NB4 (cell line): ENCODE measurements at regions not wholly inside any gene's neighbourhood (a gene's known extent, or its start where the extent isn't known, plus 50 kb on each side); places are given as distances from the start of the nearest gene placed in this dataset.

ENCODE experiments used
- CTCF ChIP-seq: IDR thresholded peaks from one replicate; pipeline ENCODE4 v1.5.1; 2012; ENCODE audit warnings: low read depth, low read length
- POLR2A ChIP-seq: IDR thresholded peaks from 2 replicates; pipeline ENCODE4 v1.6.1; 2011; ENCODE audit warnings: mild to moderate bottlenecking; ENCODE audit not compliant: insufficient read length; ENCODE audit errors: extremely low read depth

GRCh38 chr1:55420026-55420425 lies 204.9 kb upstream of the USP24 start:
- TF ChIP-seq POLR2A: no peak
- TF ChIP-seq CTCF: no peak
